Transverse colon (tissue), 4 donors: ENCODE measurements at regions not wholly inside any gene's neighbourhood (a gene's known extent, or its start where the extent isn't known, plus 50 kb on each side); places are given as distances from the start of the nearest gene placed in this dataset.

Experiments used
- DNase-seq: peaks from one replicate; pipeline ENCODE4 v3.0.0-alpha.2; 2019
- H3K27ac ChIP-seq, 4 donors: fragments of 200-600 bp; sonication (generic); 2 replicates each; pipeline ENCODE4 v1.5.1; 2016 to 2018; ENCODE audit warnings: inconsistent platforms in 4 of 4
- H3K27me3 ChIP-seq: fragments of 200-600 bp; sonication (generic); 2 replicates; pipeline ENCODE4 v1.5.1; 2017; ENCODE audit warnings: inconsistent platforms
- H3K36me3 ChIP-seq, 4 donors: fragments of 200-600 bp; sonication (generic); 2 replicates each; pipeline ENCODE4 v1.5.1; 2017 to 2019; ENCODE audit warnings: inconsistent platforms in 4 of 4
- H3K4me1 ChIP-seq, 4 donors: fragments of 200-600 bp; sonication (generic); 2 replicates each; pipeline ENCODE4 v1.5.1; 2017 to 2020; ENCODE audit warnings: inconsistent platforms in 4 of 4
- H3K4me3 ChIP-seq, 4 donors: fragments of 200-600 bp; sonication (generic); 1 replicate in 1 of 4; 2 replicates in 3 of 4; pipeline versions ENCODE4 v1.5.1 to v1.6.1; 2017 to 2019; ENCODE audit warnings: inconsistent platforms in 4 of 4
- H3K9me3 ChIP-seq, 2 donors: fragments of 200-600 bp; sonication (generic); 2 replicates each; pipeline ENCODE4 v1.5.1; 2017 to 2019; ENCODE audit warnings: inconsistent platforms in 2 of 2
- CTCF ChIP-seq, 5 experiments: fragments of 200-600 bp in 3 of 5; fragments of 450-650 bp in 2 of 5; sonication (generic) in 3 of 5; IDR thresholded peaks; 1 replicate in 2 of 5; 2 replicates in 3 of 5; pipeline ENCODE4 v1.5.1; 2016 to 2017; ENCODE audit warnings: antibody characterized with exemption in 5 of 5, inconsistent platforms in 3 of 5, mild to moderate bottlenecking in 2 of 5, moderate library complexity in 1 of 5
- EP300 ChIP-seq: sonication (generic); formaldehyde crosslinking; IDR thresholded peaks from one replicate; pipeline ENCODE4 v1.6.1; 2017; ENCODE audit warnings: antibody characterized with exemption, low read depth
- POLR2A ChIP-seq: fragments of 450-650 bp; IDR thresholded peaks from one replicate; pipeline ENCODE4 v1.6.1; 2016; ENCODE audit warnings: antibody characterized with exemption, mild to moderate bottlenecking, moderate library complexity
- POLR2AphosphoS5 ChIP-seq, 3 donors: sonication (generic); formaldehyde crosslinking; IDR thresholded peaks; one replicate each; pipeline ENCODE4 v1.6.1; 2016; ENCODE audit warnings: antibody characterized with exemption in 3 of 3
- WGBS, 2 donors: methylation state at CpG; one replicate each; pipeline ENCODE4 v1.1.5; 2018; ENCODE audit warnings: low coverage in 1 of 2; 5-methylcytosine and 5-hydroxymethylcytosine counted together
- in situ Hi-C, 4 donors: fragments of 200-750 bp; cut with MboI; loops; one replicate each; pipeline versions ENCODE4 v1.15.0 to v1.15.1; 2017; ENCODE audit warnings: low sequenced_read_pairs in 3 of 4, low pct_ligation_motif_present in 1 of 4, low pct_unique_long_range_greater_than_20kb in 1 of 4
- intact Hi-C: fragments of 100-400 bp; cut with DNase I; formaldehyde crosslinking; loops from one replicate; pipeline ENCODE4 v1.15.1; 2023; ENCODE audit warnings: low total_unique reads

- no peak overlapping the region for H3K27ac ChIP-seq
- H3K27me3 ChIP-seq: no peaks in the 10 kb centered on the region
- no peaks in the 10 kb centered on the region for H3K4me1 ChIP-seq
- TF ChIP-seq POLR2AphosphoS5 (IDR thresholded peaks at IDR 0.05) (no peak), EP300 (no peak), CTCF (IDR thresholded peaks at IDR 0.05) (no peak), POLR2A (no peak)
- no peaks in the 10 kb centered on the region for H3K36me3 ChIP-seq
- in situ Hi-C loops (no loop called here), intact Hi-C loops (no loop called here)
- 69 to 78% methylated on average over 3 of the region's 3 CpGs for WGBS, 2 donors
- no peak for DNase-seq
- H3K4me3 ChIP-seq: no peak overlapping the region
- no peaks in the 10 kb centered on the region for H3K9me3 ChIP-seq
These were observed 739.4 kb downstream of the EFNB2 start for GRCh38 chr13:105796081-105796480.

GRCh38 chr13:105790923-105791322 is 744.5 kb downstream of the EFNB2 start:
- H3K9me3 ChIP-seq: no peaks in the 10 kb centered on the region
- no peak for TF ChIP-seq CTCF (IDR thresholded peaks at IDR 0.05)
- WGBS, 2 donors: 80 to 88% methylated on average over 1 of the region's 1 CpG
- H3K36me3 ChIP-seq: no peaks in the 10 kb centered on the region
- intact Hi-C loops (no loop called here), in situ Hi-C loops (no loop called here)
- H3K27me3 ChIP-seq: no peaks in the 10 kb centered on the region
- H3K4me3 ChIP-seq: no peak overlapping the region
- no peak for DNase-seq
- H3K27ac ChIP-seq: no peak overlapping the region
- H3K4me1 ChIP-seq: no peaks in the 10 kb centered on the region

GRCh38 chr13:105788530-105788929 is 746.9 kb downstream of the EFNB2 start:
- intact Hi-C loops (no loop called here), in situ Hi-C loops (no loop called here)
- H3K27me3 ChIP-seq: no peaks in the 10 kb centered on the region
- no peak for DNase-seq
- no peak overlapping the region for H3K27ac ChIP-seq
- no peaks in the 10 kb centered on the region for H3K4me1 ChIP-seq
- H3K9me3 ChIP-seq: no peaks in the 10 kb centered on the region
- H3K4me3 ChIP-seq: no peak overlapping the region
- H3K36me3 ChIP-seq: no peaks in the 10 kb centered on the region
- 59 to 70% methylated on average over 3 of the region's 3 CpGs for whole genome bisulfite sequencing, 2 donors
- no peak for TF ChIP-seq EP300
- TF ChIP-seq CTCF (IDR thresholded peaks at IDR 0.05): no peak
- TF ChIP-seq POLR2A: no peak
- no peak for TF ChIP-seq POLR2AphosphoS5 (IDR thresholded peaks at IDR 0.05)

- in situ Hi-C loops: no loop called here
- 40 to 53% methylated on average over 6 to 9 of the region's 9 CpGs for WGBS, 2 donors
- TF ChIP-seq POLR2A: no peak
- TF ChIP-seq EP300: no peak
- no peak for TF ChIP-seq POLR2AphosphoS5 (IDR thresholded peaks at IDR 0.05)
- TF ChIP-seq CTCF (IDR thresholded peaks at IDR 0.05): no peak
- H3K4me1 ChIP-seq: no peaks in the 10 kb centered on the region
- no peaks in the 10 kb centered on the region for H3K27me3 ChIP-seq
- H3K36me3 ChIP-seq: no peaks in the 10 kb centered on the region
- intact Hi-C loops: no loop called here
- no peak overlapping the region for H3K4me3 ChIP-seq
- no peak for DNase-seq
- no peak overlapping the region for H3K27ac ChIP-seq
- H3K9me3 ChIP-seq: no peaks in the 10 kb centered on the region
These were observed 747.8 kb downstream of the EFNB2 start for GRCh38 chr13:105787632-105788031.
